ENCODE measurements at regions not wholly inside any gene's neighbourhood (a gene's known extent, or its start where the extent isn't known, plus 50 kb on each side); places are given as distances from the start of the nearest gene placed in this dataset.

- H3K27me3 Mint-ChIP-seq, result peaks cover 6% of the 10 kb centered on the region
- H2AFZ ChIP-seq (ENCODE audit: insufficient read depth, low read depth, low read length, poor library complexity, severe bottlenecking), result no peak overlapping the region
- no peak for ATAC-seq (ENCODE audit: low read depth)
These were observed 126.0 kb downstream of the GLI2 start for GRCh38 chr2:120861576-120862191.

More at GRCh38 chr2:120861576-120862191, 126.0 kb downstream of the GLI2 start:
- POLR2A ChIA-PET, result no interaction called here
- TF ChIP-seq CTCF (IDR thresholded peaks at IDR 0.05) (no peak), EZH2 (IDR thresholded peaks at IDR 0.05; ENCODE audit: borderline replicate concordance, insufficient read depth, low read depth, low read length, poor library complexity, severe bottlenecking) (no peak)
- Mint-ChIP-seq H3K4me1 (no peaks in the 10 kb centered on the region), H3K4me3 (no peak overlapping the region), H3K9me3 (ENCODE audit: insufficient read depth) (no peaks in the 10 kb centered on the region), H3K27ac (no peak overlapping the region)
- H3K4me1 ChIP-seq (ENCODE audit: control insufficient read depth in 2 of 2, insufficient read depth in 2 of 2, low read length in 2 of 2), result no peaks in the 10 kb centered on the region
- no peak overlapping the region for H3K4me2 ChIP-seq (replicated peaks; ENCODE audit: low read depth, low read length, poor library complexity, severe bottlenecking)
- H3K9me3 ChIP-seq (ENCODE audit: control extremely low read depth in 1 of 3, control insufficient read depth in 2 of 3, insufficient read depth in 1 of 3, low read length in 2 of 3), result peaks cover 0 to 8% (median 0%) of the 10 kb centered on the region in 3 donors
- CTCF ChIA-PET, result no interaction called here
- DNase-seq, result no peak
- no peak overlapping the region for H3K9ac ChIP-seq (ENCODE audit: low read length)
- no peak overlapping the region for H3K4me3 ChIP-seq (ENCODE audit: control extremely low read depth in 1 of 5, extremely low read depth in 1 of 5, insufficient read depth in 1 of 5, low read depth in 2 of 5, low read length in 4 of 5)
- H3K36me3 ChIP-seq (replicated peaks in 1 of 2; ENCODE audit: control extremely low read depth in 1 of 2, control insufficient read depth in 1 of 2, extremely low read depth in 1 of 2, insufficient read depth in 2 of 2, low read length in 1 of 2), result no peaks in the 10 kb centered on the region
- no peak overlapping the region for H3K27ac ChIP-seq (ENCODE audit: low read length in 2 of 2)
- no peaks in the 10 kb centered on the region for H4K20me1 ChIP-seq (ENCODE audit: control insufficient read depth, insufficient read depth, low read length, poor library complexity, severe bottlenecking)
- 80% methylated on average over 13 of the region's 17 CpGs for WGBS (ENCODE audit: insufficient coverage)
- H3K79me2 ChIP-seq (ENCODE audit: control insufficient read depth, insufficient read depth, low read length), result no peaks in the 10 kb centered on the region
- intact Hi-C loops (cut with micrococcal nuclease), result no loop called here
- H3K27me3 ChIP-seq (replicated peaks in 1 of 4; ENCODE audit: control extremely low read depth in 1 of 4, control insufficient read depth in 3 of 4, insufficient read depth in 4 of 4, low read length in 3 of 4), result peaks cover 0 to 3% (median 0%) of the 10 kb centered on the region in 4 experiments

All from B cell (primary cell).